PC-3 (cell line): ENCODE measurements at regions not wholly inside any gene's neighbourhood (a gene's known extent, or its start where the extent isn't known, plus 50 kb on each side); places are given as distances from the start of the nearest gene placed in this dataset.
"Not testable (repeated sequence)": the region's sequence is repeated elsewhere in the genome, so short reads cannot be mapped to it uniquely, and the experiment has no call there.

ENCODE experiments used
- ATAC-seq: fragments of 200-7000 bp; cut with Tn5 transposase; 2 replicates; pipeline ENCODE4 v1.9.1; 2020; ENCODE audit warnings: mild to moderate bottlenecking, moderate library complexity
- BruUV-seq: library from RNA; stranded (reverse); fragments of 400-500 nt; replicated peaks from 2 replicates; lab custom pipeline; 2021; lab: Mats Ljungman, UMichigan
- CTCF ChIA-PET: fragments of 300-600 bp; sonication (Branson Sonifier 250); formaldehyde crosslinking; loops from one replicate; lab custom pipeline; 2022; ENCODE audit warnings: antibody characterized with exemption; lab: Charles Lee
- POLR2A ChIA-PET: fragments of 300-600 bp; sonication (Branson Sonifier 250); formaldehyde crosslinking; loops from one replicate; lab custom pipeline; 2022; ENCODE audit warnings: antibody characterized with exemption; ENCODE audit not compliant: unreplicated experiment; lab: Charles Lee
- DNase-seq: peaks from one replicate; pipeline ENCODE4 v3.0.0-alpha.2; 2015
- H2AFZ ChIP-seq: fragments of 300-600 bp; sonication (generic); 2 replicates; pipeline ENCODE4 v1.6.0; 2016; ENCODE audit warnings: antibody characterized with exemption, low read length
- H3F3A ChIP-seq: fragments of 300-600 bp; sonication (generic); one replicate; pipeline ENCODE4 v1.6.0; 2017; ENCODE audit warnings: antibody characterized with exemption, low read length, control low read depth, mild to moderate bottlenecking; ENCODE audit not compliant: unreplicated experiment
- H3K27ac ChIP-seq: fragments of 300-600 bp; sonication (generic); 2 replicates; pipeline ENCODE4 v1.5.1; 2016; ENCODE audit warnings: mild to moderate bottlenecking, low read length
- H3K27me3 ChIP-seq: fragments of 300-600 bp; sonication (generic); 2 replicates; pipeline ENCODE4 v1.6.1; 2016; ENCODE audit warnings: low read length, mixed read lengths
- H3K36me3 ChIP-seq: fragments of 300-600 bp; sonication (generic); 2 replicates; pipeline ENCODE4 v1.6.1; 2016; ENCODE audit warnings: low read depth, mixed run types, low read length, mixed read lengths
- H3K4me1 ChIP-seq: fragments of 300-600 bp; sonication (generic); 2 replicates; pipeline ENCODE4 v1.5.1; 2016; ENCODE audit warnings: low read length; ENCODE audit not compliant: insufficient read depth
- H3K4me2 ChIP-seq: fragments of 300-600 bp; sonication (generic); 2 replicates; pipeline ENCODE4 v1.6.0; 2016; ENCODE audit warnings: low read length
- H3K4me3 ChIP-seq: fragments of 300-600 bp; sonication (generic); 2 replicates; pipeline ENCODE4 v1.5.1; 2016; ENCODE audit warnings: mild to moderate bottlenecking, low read length, mixed read lengths
- H3K79me2 ChIP-seq: fragments of 300-600 bp; sonication (generic); 2 replicates; pipeline ENCODE4 v1.6.1; 2017; ENCODE audit warnings: low read length, mixed read lengths
- H3K9ac ChIP-seq: fragments of 300-600 bp; sonication (generic); 2 replicates; pipeline ENCODE4 v1.6.0; 2016; ENCODE audit warnings: mild to moderate bottlenecking, low read length
- H3K9me2 ChIP-seq: fragments of 300-600 bp; sonication (generic); replicated peaks from 2 replicates; pipeline ENCODE4 v1.6.1; 2016; ENCODE audit warnings: mixed run types, low read length, mixed read lengths
- H3K9me3 ChIP-seq: fragments of 300-600 bp; sonication (generic); 2 replicates; pipeline ENCODE4 v1.6.1; 2016; ENCODE audit warnings: low read length, mixed read lengths
- H4K20me1 ChIP-seq: fragments of 300-600 bp; sonication (generic); 2 replicates; pipeline ENCODE4 v1.6.1; 2016; ENCODE audit warnings: low read length, mixed read lengths
- CTCF ChIP-seq: fragments of 300-600 bp; sonication (generic); conservative IDR thresholded peaks from 2 replicates; pipeline ENCODE4 v1.5.1; 2017; ENCODE audit warnings: antibody characterized with exemption, low read depth, mild to moderate bottlenecking, low read length
- EZH2 ChIP-seq: fragments of 300-600 bp; sonication (generic); IDR thresholded peaks from one replicate; pipeline ENCODE4 v1.6.1; 2017; ENCODE audit warnings: antibody characterized with exemption, mild to moderate bottlenecking, low read length; ENCODE audit not compliant: unreplicated experiment
- EZH2phosphoT487 ChIP-seq: fragments of 300-600 bp; sonication (generic); IDR thresholded peaks from 2 replicates; pipeline ENCODE4 v1.6.1; 2018; ENCODE audit warnings: mild to moderate bottlenecking, antibody characterized with exemption, low read length, borderline replicate concordance
- intact Hi-C: fragments of 100-400 bp; cut with micrococcal nuclease; formaldehyde crosslinking; loops from 2 replicates; pipeline ENCODE4 v1.9.0; 2023

GRCh38 chr5:163951069-163951468 is 445.6 kb downstream of the MAT2B start:
- Histone ChIP-seq H3K9me3 (no peaks in the 10 kb centered on the region), H3K9ac (no peak overlapping the region), H3K27ac (no peak overlapping the region), H3F3A (no peaks in the 10 kb centered on the region), H3K4me2 (no peak overlapping the region), H2AFZ (no peak overlapping the region), H3K27me3 (0 out of 2 replicates have a peak, but pooled peaks cover 5% of the 10 kb centered on the region), H3K4me1 (no peaks in the 10 kb centered on the region), H4K20me1 (no peaks in the 10 kb centered on the region), H3K9me2 (no peaks in the 10 kb centered on the region), H3K36me3 (no peaks in the 10 kb centered on the region), H3K79me2 (no peaks in the 10 kb centered on the region), H3K4me3 (no peak overlapping the region)
- TF ChIP-seq EZH2 (no peak), CTCF (no peak), EZH2phosphoT487 (no peak)
- ChIA-PET CTCF (no interaction called here), POLR2A (no interaction called here)
- DNase-seq = no peak
- ATAC-seq = no peak
- intact Hi-C loops = no loop called here
- BruUV-seq = no TSS peak

GRCh38 chr5:163953901-163954300 is 448.5 kb downstream of the MAT2B start:
- ATAC-seq (no peak), DNase-seq (no peak)
- TF ChIP-seq EZH2phosphoT487 = no peak
- TF ChIP-seq EZH2 = no peak
- TF ChIP-seq CTCF = no peak
- ChIA-PET POLR2A (no interaction called here), CTCF (no interaction called here)
- H2AFZ ChIP-seq = no peak overlapping the region
- no peaks in the 10 kb centered on the region for H4K20me1 ChIP-seq
- no peaks in the 10 kb centered on the region for H3F3A ChIP-seq
- H3K79me2 ChIP-seq = no peaks in the 10 kb centered on the region
- H3K27ac ChIP-seq = no peak overlapping the region
- no peak overlapping the region for H3K4me2 ChIP-seq
- 0 out of 2 replicates have a peak, but pooled peaks cover 5% of the 10 kb centered on the region for H3K27me3 ChIP-seq
- H3K4me3 ChIP-seq = no peak overlapping the region
- H3K9me3 ChIP-seq = no peaks in the 10 kb centered on the region
- no peaks in the 10 kb centered on the region for H3K4me1 ChIP-seq
- BruUV-seq = no TSS peak
- H3K9me2 ChIP-seq = no peaks in the 10 kb centered on the region
- H3K9ac ChIP-seq = no peak overlapping the region
- intact Hi-C loops = no loop called here
- H3K36me3 ChIP-seq = no peaks in the 10 kb centered on the region

- H3K9me2 ChIP-seq, H3K4me3 ChIP-seq, H2AFZ ChIP-seq, H3K9ac ChIP-seq, H4K20me1 ChIP-seq, H3K27me3 ChIP-seq, H3K36me3 ChIP-seq, DNase-seq, BruUV-seq, H3K4me1 ChIP-seq, ATAC-seq, H3K27ac ChIP-seq, intact Hi-C loops, CTCF ChIA-PET, H3K4me2 ChIP-seq, H3K79me2 ChIP-seq, POLR2A ChIA-PET, H3K9me3 ChIP-seq, H3F3A ChIP-seq: not testable (repeated sequence)
Measured at GRCh38 chr5:163961230-163961629, 455.8 kb downstream of the MAT2B start.
